NCI-H2107 (cell line): ENCODE measurements at regions not wholly inside any gene's neighbourhood (a gene's known extent, or its start where the extent isn't known, plus 50 kb on each side); places are given as distances from the start of the nearest gene placed in this dataset.

Source experiments
- DNase-seq: peaks from one replicate; lab custom pipeline; 2025; lab: John Stamatoyannopoulos, UW

DNA sequence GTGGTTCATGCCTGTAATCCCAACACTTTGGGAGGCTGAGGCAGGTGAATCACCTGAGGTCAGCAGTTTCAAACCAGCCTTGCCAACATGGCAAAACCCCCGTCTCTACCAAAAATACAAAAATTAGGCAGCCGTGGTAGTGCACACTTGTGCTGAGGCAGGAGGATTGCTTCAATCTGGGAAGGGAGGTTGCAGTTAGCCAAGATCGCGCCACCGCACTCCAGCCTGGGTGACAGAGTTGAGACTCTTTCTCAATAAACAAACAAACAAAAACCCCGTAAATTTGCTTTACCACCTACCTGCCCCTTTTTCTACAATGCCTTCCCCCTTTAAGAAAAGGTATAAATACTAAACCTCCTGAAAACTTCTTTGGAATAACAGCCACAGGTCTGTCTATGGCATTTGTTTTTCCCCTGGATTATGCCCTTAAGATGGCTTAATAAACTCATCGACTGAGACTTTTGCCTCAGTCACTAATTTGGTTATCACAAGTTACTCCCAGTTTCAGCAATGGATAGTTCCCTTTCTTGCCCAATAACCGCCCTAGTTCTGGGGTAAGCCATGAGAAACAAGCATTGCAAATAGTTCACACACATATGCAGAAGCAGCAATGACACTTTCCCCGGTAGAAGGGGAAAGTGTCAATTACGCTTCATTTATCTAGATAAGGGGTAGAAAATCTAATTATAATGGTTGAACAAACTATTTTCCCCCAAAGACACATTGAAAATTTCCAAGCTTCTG lies 52.8 kb upstream of the SVIL start:
- DNase-seq = no peak

GRCh38 chr10:29685506-29685905 lies 50.7 kb upstream of the SVIL start:
- no peak for DNase-seq
